MM.1S (cell line): ENCODE measurements at regions not wholly inside any gene's neighbourhood (a gene's known extent, or its start where the extent isn't known, plus 50 kb on each side); places are given as distances from the start of the nearest gene placed in this dataset.

Experiments used
- EZH2phosphoT487 ChIP-seq: fragments of 300-600 bp; sonication (generic); IDR thresholded peaks from 2 replicates; pipeline ENCODE4 v1.6.1; 2018; ENCODE audit warnings: antibody characterized with exemption, low read length
- TF ChIP-seq, protein P1 (sequence below): fragments of 300-600 bp; sonication (generic); IDR thresholded peaks from 2 replicates; pipeline ENCODE4 v1.5.1; 2016; ENCODE audit warnings: antibody characterized with exemption, low read length, mixed read lengths

DNA sequence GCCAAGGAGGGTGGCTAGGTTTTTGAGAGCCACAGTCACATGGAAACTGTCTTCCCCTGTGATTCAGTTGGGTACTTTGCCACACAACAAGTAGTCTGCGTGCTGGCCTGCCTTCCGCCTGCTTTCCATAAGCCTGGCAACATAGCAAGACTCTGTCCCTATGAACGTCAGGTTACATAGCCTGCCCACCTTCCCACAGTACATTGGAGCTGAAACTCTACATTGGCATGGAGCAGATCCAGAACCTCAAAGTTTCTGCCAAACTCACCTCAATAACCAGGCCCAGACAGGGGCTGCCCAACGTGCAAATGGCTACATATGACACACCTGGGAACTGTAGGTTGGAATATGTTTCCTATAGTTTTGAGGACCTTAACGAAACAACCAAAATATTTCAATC lies 140.6 kb upstream of the PRICKLE2 start:
- TF ChIP-seq, protein P1, sequence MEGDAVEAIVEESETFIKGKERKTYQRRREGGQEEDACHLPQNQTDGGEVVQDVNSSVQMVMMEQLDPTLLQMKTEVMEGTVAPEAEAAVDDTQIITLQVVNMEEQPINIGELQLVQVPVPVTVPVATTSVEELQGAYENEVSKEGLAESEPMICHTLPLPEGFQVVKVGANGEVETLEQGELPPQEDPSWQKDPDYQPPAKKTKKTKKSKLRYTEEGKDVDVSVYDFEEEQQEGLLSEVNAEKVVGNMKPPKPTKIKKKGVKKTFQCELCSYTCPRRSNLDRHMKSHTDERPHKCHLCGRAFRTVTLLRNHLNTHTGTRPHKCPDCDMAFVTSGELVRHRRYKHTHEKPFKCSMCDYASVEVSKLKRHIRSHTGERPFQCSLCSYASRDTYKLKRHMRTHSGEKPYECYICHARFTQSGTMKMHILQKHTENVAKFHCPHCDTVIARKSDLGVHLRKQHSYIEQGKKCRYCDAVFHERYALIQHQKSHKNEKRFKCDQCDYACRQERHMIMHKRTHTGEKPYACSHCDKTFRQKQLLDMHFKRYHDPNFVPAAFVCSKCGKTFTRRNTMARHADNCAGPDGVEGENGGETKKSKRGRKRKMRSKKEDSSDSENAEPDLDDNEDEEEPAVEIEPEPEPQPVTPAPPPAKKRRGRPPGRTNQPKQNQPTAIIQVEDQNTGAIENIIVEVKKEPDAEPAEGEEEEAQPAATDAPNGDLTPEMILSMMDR: no peak
- TF ChIP-seq EZH2phosphoT487: no peak
